ENCODE measurements at regions not wholly inside any gene's neighbourhood (a gene's known extent, or its start where the extent isn't known, plus 50 kb on each side); places are given as distances from the start of the nearest gene placed in this dataset.

DNA sequence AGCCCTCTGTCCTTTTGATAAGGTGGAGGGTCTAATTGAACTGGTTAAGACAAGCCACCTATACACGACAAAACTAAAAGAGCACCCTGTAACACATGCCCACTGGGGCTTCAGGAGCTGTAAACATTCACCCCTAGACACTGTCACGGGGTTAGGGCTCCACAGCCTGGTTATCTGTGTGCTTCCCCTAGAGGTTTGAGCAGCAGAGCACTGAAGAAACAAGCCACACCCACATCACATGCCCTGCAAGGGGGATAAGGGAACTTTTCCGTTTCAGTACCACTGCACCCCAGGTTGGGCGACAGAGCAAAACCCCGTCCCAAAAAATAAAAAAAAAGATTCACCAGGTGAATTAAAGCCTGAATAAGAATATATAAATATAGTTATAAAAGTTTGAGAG is 913.7 kb upstream of the ACVR2A start:
- Histone ChIP-seq H3K4me1 (ENCODE audit: insufficient read depth, low read length) (no peaks in the 10 kb centered on the region), H3K27me3 (ENCODE audit: low read length) (no peaks in the 10 kb centered on the region), H3K9me3 (ENCODE audit: low read length) (no peaks in the 10 kb centered on the region; the same call in 1 of the 2 replicates), H3F3A (ENCODE audit: low read length, unreplicated experiment) (no peaks in the 10 kb centered on the region), H3K4me2 (ENCODE audit: low read length) (no peak overlapping the region), H3K36me3 (ENCODE audit: low read depth, low read length) (no peaks in the 10 kb centered on the region), H4K20me1 (ENCODE audit: low read length) (no peaks in the 10 kb centered on the region), H3K27ac (ENCODE audit: low read length) (no peak overlapping the region), H3K9me2 (replicated peaks; ENCODE audit: low read length) (no peaks in the 10 kb centered on the region), H2AFZ (ENCODE audit: low read length) (no peak overlapping the region), H3K79me2 (ENCODE audit: low read length) (no peaks in the 10 kb centered on the region), H3K9ac (ENCODE audit: low read length) (no peak overlapping the region), H3K4me3 (ENCODE audit: low read length) (no peak overlapping the region)
- ATAC-seq: no peak
- ChIA-PET POLR2A (ENCODE audit: unreplicated experiment) (no interaction called here), CTCF (no interaction called here)
- TF ChIP-seq EZH2phosphoT487 (IDR thresholded peaks at IDR 0.05; ENCODE audit: borderline replicate concordance, low read length) (no peak), EZH2 (IDR thresholded peaks at IDR 0.05; ENCODE audit: low read length, unreplicated experiment) (no peak)
- TF ChIP-seq, protein P1, sequence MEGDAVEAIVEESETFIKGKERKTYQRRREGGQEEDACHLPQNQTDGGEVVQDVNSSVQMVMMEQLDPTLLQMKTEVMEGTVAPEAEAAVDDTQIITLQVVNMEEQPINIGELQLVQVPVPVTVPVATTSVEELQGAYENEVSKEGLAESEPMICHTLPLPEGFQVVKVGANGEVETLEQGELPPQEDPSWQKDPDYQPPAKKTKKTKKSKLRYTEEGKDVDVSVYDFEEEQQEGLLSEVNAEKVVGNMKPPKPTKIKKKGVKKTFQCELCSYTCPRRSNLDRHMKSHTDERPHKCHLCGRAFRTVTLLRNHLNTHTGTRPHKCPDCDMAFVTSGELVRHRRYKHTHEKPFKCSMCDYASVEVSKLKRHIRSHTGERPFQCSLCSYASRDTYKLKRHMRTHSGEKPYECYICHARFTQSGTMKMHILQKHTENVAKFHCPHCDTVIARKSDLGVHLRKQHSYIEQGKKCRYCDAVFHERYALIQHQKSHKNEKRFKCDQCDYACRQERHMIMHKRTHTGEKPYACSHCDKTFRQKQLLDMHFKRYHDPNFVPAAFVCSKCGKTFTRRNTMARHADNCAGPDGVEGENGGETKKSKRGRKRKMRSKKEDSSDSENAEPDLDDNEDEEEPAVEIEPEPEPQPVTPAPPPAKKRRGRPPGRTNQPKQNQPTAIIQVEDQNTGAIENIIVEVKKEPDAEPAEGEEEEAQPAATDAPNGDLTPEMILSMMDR (conservative IDR thresholded peaks at IDR 0.05; ENCODE audit: low read depth, low read length): no peak
- no TSS peak for BruUV-seq (replicated peaks)
- intact Hi-C loops (cut with micrococcal nuclease): no loop called here
- no peak for DNase-seq

DNA sequence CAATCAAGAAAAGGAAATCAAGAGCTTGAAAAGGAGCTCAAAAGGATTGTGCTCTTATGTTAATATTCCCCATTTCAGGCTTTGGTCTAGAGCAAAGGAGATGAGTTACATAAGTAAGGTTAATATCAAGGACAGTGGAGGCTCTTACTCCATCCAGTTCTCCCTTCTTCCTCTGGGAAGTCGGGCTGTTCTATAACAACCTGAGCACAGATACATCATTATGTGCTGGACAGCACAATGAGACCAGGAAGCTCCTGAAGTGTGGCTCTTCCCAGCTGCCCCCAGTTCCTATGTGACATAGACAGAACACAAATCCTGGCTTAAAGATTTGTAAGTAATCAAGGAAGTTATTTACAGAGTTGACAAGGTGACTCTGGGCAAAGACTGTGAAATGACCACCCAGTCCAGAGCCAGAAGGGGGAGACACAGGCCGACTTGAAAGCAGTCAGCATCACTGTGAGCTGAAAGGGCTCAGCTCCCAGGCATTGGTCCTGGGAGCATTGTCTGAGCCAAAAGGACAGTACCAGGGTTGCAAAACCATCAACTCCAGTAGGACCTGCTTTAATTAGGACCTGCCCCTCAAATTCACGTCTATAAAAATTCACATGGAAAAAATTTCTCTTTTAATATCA is 917.6 kb upstream of the ACVR2A start:
- no peaks in the 10 kb centered on the region for H3K36me3 ChIP-seq (ENCODE audit: low read depth, low read length)
- intact Hi-C loops (cut with micrococcal nuclease): loop anchor here (1.0 to 10.0 kb wide), 8 partner anchors 66 to 984 kb away; no protein-coding TSS in a partner anchor
- H3K4me2 ChIP-seq (ENCODE audit: low read length): no peak overlapping the region
- peak; percentile 73 for DNase-seq
- H3K27me3 ChIP-seq (ENCODE audit: low read length): no peaks in the 10 kb centered on the region
- no peaks in the 10 kb centered on the region for H3K9me2 ChIP-seq (replicated peaks; ENCODE audit: low read length)
- ChIA-PET POLR2A (ENCODE audit: unreplicated experiment) (no interaction called here), CTCF (interaction anchor here (0.5 to 1.5 kb wide), 5 partner anchors 70 to 983 kb away, joined by 3 to 6 read pairs (median 4); no protein-coding TSS in a partner anchor)
- H3K4me3 ChIP-seq (ENCODE audit: low read length): no peak overlapping the region
- no peaks in the 10 kb centered on the region for H3K79me2 ChIP-seq (ENCODE audit: low read length)
- no peak overlapping the region for H3K27ac ChIP-seq (ENCODE audit: low read length)
- H2AFZ ChIP-seq (ENCODE audit: low read length): no peak overlapping the region
- H4K20me1 ChIP-seq (ENCODE audit: low read length): no peaks in the 10 kb centered on the region
- TF ChIP-seq, protein P1 (conservative IDR thresholded peaks at IDR 0.05; ENCODE audit: low read depth, low read length): peak; percentile 83
- TF ChIP-seq EZH2 (IDR thresholded peaks at IDR 0.05; ENCODE audit: low read length, unreplicated experiment): no peak
- no peak for TF ChIP-seq EZH2phosphoT487 (IDR thresholded peaks at IDR 0.05; ENCODE audit: borderline replicate concordance, low read length)
- no TSS peak for BruUV-seq (replicated peaks)
- peak; percentile 97 for ATAC-seq
- no peaks in the 10 kb centered on the region for H3K9me3 ChIP-seq (ENCODE audit: low read length)
- H3F3A ChIP-seq (ENCODE audit: low read length, unreplicated experiment): no peaks in the 10 kb centered on the region
- no peaks in the 10 kb centered on the region for H3K4me1 ChIP-seq (ENCODE audit: insufficient read depth, low read length)
- H3K9ac ChIP-seq (ENCODE audit: low read length): no peak overlapping the region

DNA sequence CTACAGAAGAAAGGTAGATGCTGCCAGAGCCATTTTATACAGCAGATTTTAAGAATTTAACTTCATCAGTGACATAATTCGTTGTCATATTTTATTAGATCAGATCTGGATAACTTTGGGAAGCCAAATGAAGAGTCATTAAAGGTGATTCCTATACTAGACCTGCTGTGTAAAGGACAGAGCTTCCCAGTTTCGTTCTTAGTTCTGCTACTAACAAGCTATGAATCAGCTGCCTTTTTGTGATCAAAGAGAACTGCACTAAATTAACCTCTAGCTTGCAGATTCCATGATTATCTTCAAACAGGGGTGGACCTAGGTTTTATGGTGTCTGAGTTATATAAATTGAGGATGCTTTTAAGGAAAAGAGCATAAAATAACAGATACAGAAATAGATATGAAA is 926.5 kb upstream of the ACVR2A start:
- no peaks in the 10 kb centered on the region for H3K79me2 ChIP-seq (ENCODE audit: low read length)
- H3K4me3 ChIP-seq (ENCODE audit: low read length): no peak overlapping the region
- DNase-seq (no peak), ATAC-seq (no peak)
- ChIA-PET POLR2A (ENCODE audit: unreplicated experiment) (interaction anchor here (0.6 kb wide), 1 partner anchor 48 kb away, joined by 5 read pairs; no protein-coding TSS in a partner anchor), CTCF (no interaction called here)
- intact Hi-C loops (cut with micrococcal nuclease): no loop called here
- H3K9me2 ChIP-seq (replicated peaks; ENCODE audit: low read length): no peaks in the 10 kb centered on the region
- H3K9ac ChIP-seq (ENCODE audit: low read length): no peak overlapping the region
- H3K9me3 ChIP-seq (ENCODE audit: low read length): no peaks in the 10 kb centered on the region
- H2AFZ ChIP-seq (ENCODE audit: low read length): no peak overlapping the region
- H3K27ac ChIP-seq (ENCODE audit: low read length): no peak overlapping the region
- H3K27me3 ChIP-seq (ENCODE audit: low read length): no peaks in the 10 kb centered on the region
- peaks cover 15% of the 10 kb centered on the region for H3K4me1 ChIP-seq (ENCODE audit: insufficient read depth, low read length)
- no peaks in the 10 kb centered on the region for H4K20me1 ChIP-seq (ENCODE audit: low read length)
- no TSS peak for BruUV-seq (replicated peaks)
- H3K4me2 ChIP-seq (ENCODE audit: low read length): no peak overlapping the region
- H3F3A ChIP-seq (ENCODE audit: low read length, unreplicated experiment): no peaks in the 10 kb centered on the region
- TF ChIP-seq EZH2phosphoT487 (IDR thresholded peaks at IDR 0.05; ENCODE audit: borderline replicate concordance, low read length) (no peak), EZH2 (IDR thresholded peaks at IDR 0.05; ENCODE audit: low read length, unreplicated experiment) (no peak)
- TF ChIP-seq, protein P1 (conservative IDR thresholded peaks at IDR 0.05; ENCODE audit: low read depth, low read length): no peak
- H3K36me3 ChIP-seq (ENCODE audit: low read depth, low read length): no peaks in the 10 kb centered on the region

Measured in PC-3 (cell line).